NCI-H524 treated with DMSO at 0.1 percent for 48 hours (cell line): ENCODE measurements at regions not wholly inside any gene's neighbourhood (a gene's known extent, or its start where the extent isn't known, plus 50 kb on each side); places are given as distances from the start of the nearest gene placed in this dataset.

Experiments
- DNase-seq: peaks from one replicate; lab custom pipeline; 2025; lab: John Stamatoyannopoulos, UW

- no peak for DNase-seq
These were observed 58.9 kb downstream of the IRX1 start for GRCh38 chr5:3654515-3654914.

- no peak for DNase-seq
These were observed 61.2 kb downstream of the IRX1 start for GRCh38 chr5:3656803-3657202.

GRCh38 chr5:3657364-3658022 is 61.9 kb downstream of the IRX1 start:
- no peak for DNase-seq

GRCh38 chr5:3658929-3659328 is 63.3 kb downstream of the IRX1 start:
- DNase-seq = no peak

- no peak for DNase-seq
These were observed 64.3 kb downstream of the IRX1 start for GRCh38 chr5:3659907-3660306.

GRCh38 chr5:3660630-3661029 is 65.0 kb downstream of the IRX1 start:
- DNase-seq = no peak

GRCh38 chr5:3661755-3662296 is 66.2 kb downstream of the IRX1 start:
- DNase-seq = no peak

- no peak for DNase-seq
These were observed 66.7 kb downstream of the IRX1 start for GRCh38 chr5:3662344-3662743.

- DNase-seq = no peak
These were observed 75.7 kb downstream of the IRX1 start for GRCh38 chr5:3671337-3671736.

GRCh38 chr5:3678801-3679200 is 83.2 kb downstream of the IRX1 start:
- DNase-seq = no peak

GRCh38 chr5:3680821-3681220 is 85.2 kb downstream of the IRX1 start:
- no peak for DNase-seq

GRCh38 chr5:3684118-3684517 is 88.5 kb downstream of the IRX1 start:
- DNase-seq = no peak

- no peak for DNase-seq
These were observed 89.2 kb downstream of the IRX1 start for GRCh38 chr5:3684771-3685354.

- no peak for DNase-seq
These were observed 99.2 kb downstream of the IRX1 start for GRCh38 chr5:3694819-3695218.

GRCh38 chr5:3695818-3696217 is 100.2 kb downstream of the IRX1 start:
- no peak for DNase-seq

GRCh38 chr5:3698412-3698811 is 102.8 kb downstream of the IRX1 start:
- DNase-seq = no peak

GRCh38 chr5:3701694-3702093 is 106.1 kb downstream of the IRX1 start:
- no peak for DNase-seq

- no peak for DNase-seq
These were observed 109.0 kb downstream of the IRX1 start for GRCh38 chr5:3704661-3705060.

GRCh38 chr5:3709068-3709716 is 113.6 kb downstream of the IRX1 start:
- DNase-seq = no peak

- DNase-seq = no peak
These were observed 114.2 kb downstream of the IRX1 start for GRCh38 chr5:3709717-3710348.

GRCh38 chr5:3715062-3715461 is 119.4 kb downstream of the IRX1 start:
- no peak for DNase-seq

GRCh38 chr5:3729631-3730030 is 134.0 kb downstream of the IRX1 start:
- no peak for DNase-seq

GRCh38 chr5:3734632-3735031 is 139.0 kb downstream of the IRX1 start:
- DNase-seq = no peak
